ENCODE measurements at regions not wholly inside any gene's neighbourhood (a gene's known extent, or its start where the extent isn't known, plus 50 kb on each side); places are given as distances from the start of the nearest gene placed in this dataset.
"Not testable (repeated sequence)": the region's sequence is repeated elsewhere in the genome, so short reads cannot be mapped to it uniquely, and the experiment has no call there.

DNA sequence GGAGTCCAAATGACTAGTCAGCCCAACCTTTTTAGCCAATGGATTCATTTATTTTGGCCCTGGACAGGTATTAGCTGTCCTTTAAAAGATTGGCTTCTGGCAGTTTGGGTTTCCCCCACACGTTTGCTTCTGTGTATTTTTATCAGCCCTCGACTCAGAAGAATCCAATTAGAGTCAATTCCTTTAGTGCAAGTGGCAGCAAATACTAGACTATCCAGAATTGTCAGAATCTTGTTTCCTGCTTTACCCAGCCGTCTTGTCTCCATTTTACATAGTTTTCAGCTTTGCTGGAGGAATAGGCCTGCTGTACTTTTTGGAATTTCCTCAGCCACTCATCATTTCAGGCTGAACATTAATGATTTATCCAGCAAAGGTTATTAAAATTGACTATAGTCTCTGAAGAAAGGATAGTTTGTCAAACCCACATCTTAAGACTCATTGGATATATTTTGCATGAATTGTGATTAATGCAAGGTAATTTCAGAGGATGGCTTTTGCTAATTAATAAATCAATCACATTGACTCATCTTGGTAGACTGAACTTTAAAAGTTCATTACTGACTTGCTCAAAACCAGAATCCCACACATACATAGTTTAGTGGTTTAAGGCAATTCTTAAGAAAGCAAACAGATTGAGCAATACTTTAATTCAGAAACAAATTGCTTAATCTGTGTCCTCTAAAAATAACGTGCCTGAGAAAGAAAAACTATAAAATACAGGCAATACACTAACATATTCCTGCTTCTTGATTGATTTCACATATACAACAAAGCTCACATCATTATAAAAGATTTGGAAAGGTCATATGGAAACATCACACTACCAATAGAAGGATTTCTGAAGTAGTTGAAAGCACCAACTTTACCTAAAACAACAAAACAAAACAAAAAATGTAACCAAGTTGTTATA is 62.9 kb upstream of the ZNF217 start:
- no peak overlapping the region for H3K4me3 ChIP-seq (ENCODE audit: low read depth, low read length)
- peak; percentile 87 for DNase-seq (ENCODE audit: low read depth)
- no peak for TF ChIP-seq CTCF (IDR thresholded peaks at IDR 0.05; ENCODE audit: insufficient read depth, low read depth, low read length)

- TF ChIP-seq CTCF (IDR thresholded peaks at IDR 0.05; ENCODE audit: insufficient read depth, low read depth, low read length) = no peak
- DNase-seq (ENCODE audit: low read depth) = peak; percentile 61
- no peak overlapping the region for H3K4me3 ChIP-seq (ENCODE audit: low read depth, low read length)
Observed at GRCh38 chr20:53655625-53656292, 62.1 kb upstream of the ZNF217 start.

DNA sequence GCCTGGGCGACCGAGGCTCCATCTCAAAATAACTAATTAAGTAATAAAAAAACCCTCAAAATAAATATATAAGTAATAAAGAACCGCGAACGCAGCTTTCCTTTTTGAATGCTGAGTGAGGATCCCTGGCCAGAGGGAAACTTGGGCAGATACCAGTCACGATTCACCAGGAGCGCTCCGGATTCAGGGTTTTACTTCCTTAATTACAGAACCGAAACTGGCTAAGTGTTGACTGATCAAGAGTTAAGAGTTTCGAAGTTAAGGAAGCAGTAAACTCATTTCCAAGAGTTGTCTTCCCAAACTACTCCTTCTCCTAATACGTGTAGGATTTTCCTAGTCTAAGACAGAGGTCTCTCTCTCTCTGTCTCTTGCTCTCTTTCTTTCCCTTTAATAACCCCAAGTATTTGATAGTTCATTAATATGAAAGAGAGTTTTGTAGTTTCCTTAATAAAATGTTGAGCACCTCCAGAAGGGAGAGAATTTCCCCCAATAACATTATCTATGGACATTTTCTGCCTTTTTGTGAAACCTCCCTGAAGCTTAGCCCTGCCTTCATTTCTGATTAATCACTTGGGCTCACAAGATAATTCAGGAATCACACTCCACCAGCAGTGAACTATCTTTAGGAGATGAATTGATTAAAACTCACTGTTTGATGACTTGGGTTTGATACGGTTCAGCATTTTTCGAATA is 61.4 kb upstream of the ZNF217 start:
- DNase-seq (ENCODE audit: low read depth) = peak; percentile 55
- peak overlapping the region; percentile 25 for H3K4me3 ChIP-seq (ENCODE audit: low read depth, low read length)
- no peak for TF ChIP-seq CTCF (IDR thresholded peaks at IDR 0.05; ENCODE audit: insufficient read depth, low read depth, low read length)

- H3K4me3 ChIP-seq (ENCODE audit: low read depth, low read length); DNase-seq (ENCODE audit: low read depth): not testable (repeated sequence)
Observed at GRCh38 chr20:53654521-53654920, 60.9 kb upstream of the ZNF217 start.

GRCh38 chr20:53652859-53653517 is 59.3 kb upstream of the ZNF217 start:
- H3K4me3 ChIP-seq (ENCODE audit: low read depth, low read length) = no peak overlapping the region
- peak; percentile 7 for DNase-seq (ENCODE audit: low read depth)
- no peak for TF ChIP-seq CTCF (IDR thresholded peaks at IDR 0.05; ENCODE audit: insufficient read depth, low read depth, low read length)

GRCh38 chr20:53652090-53652858 is 58.6 kb upstream of the ZNF217 start:
- H3K4me3 ChIP-seq (ENCODE audit: low read depth, low read length) = no peak overlapping the region
- TF ChIP-seq CTCF (IDR thresholded peaks at IDR 0.05; ENCODE audit: insufficient read depth, low read depth, low read length) = no peak
- DNase-seq (ENCODE audit: low read depth) = peak; percentile 71

- DNase-seq (ENCODE audit: low read depth) = not testable (repeated sequence)
Observed at GRCh38 chr20:53649493-53649892, 55.9 kb upstream of the ZNF217 start.

More at GRCh38 chr20:53649493-53649892, 55.9 kb upstream of the ZNF217 start:
- not testable (repeated sequence) for H3K4me3 ChIP-seq (ENCODE audit: low read depth, low read length)

Measured in fibroblast of villous mesenchyme (primary cell).